ENCODE measurements at regions not wholly inside any gene's neighbourhood (a gene's known extent, or its start where the extent isn't known, plus 50 kb on each side); places are given as distances from the start of the nearest gene placed in this dataset.

DNA sequence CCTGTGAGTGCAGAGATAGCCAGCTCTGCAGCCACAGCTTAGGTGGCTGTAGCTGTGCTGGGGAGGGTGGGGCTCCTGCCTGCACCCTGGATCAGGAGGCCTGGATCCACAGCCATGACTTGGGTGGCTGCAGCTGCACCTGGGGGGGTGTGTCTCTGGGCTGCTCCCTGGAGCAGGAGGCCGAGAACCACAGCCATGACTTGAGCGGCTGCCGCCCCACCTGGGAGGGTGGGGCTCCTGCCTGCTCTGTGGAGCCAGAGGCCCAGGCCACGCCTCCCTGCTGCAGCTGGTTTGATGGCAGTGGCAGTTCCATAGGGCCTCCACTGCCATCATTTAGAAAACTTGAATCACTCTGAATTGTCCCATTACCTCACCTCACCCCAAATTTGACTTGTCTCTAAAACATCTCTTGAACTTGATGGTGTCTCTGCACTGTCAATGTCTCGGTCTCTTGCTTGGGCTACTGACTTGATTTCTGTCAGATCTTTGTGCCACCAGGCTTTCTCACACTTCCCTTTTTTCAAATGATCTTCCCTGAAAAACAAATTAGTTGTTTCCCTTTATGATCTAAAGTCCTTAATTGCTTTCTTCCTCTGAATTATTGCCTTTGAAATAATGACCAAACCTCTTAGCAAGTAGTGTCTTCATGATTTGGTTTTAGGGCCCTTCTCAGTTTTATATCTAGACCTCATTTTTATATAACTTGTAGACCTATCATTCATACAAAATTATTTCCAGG lies 313.2 kb upstream of the MME start:
- no peak for DNase-seq (ENCODE audit: low read depth, low spot score)

DNA sequence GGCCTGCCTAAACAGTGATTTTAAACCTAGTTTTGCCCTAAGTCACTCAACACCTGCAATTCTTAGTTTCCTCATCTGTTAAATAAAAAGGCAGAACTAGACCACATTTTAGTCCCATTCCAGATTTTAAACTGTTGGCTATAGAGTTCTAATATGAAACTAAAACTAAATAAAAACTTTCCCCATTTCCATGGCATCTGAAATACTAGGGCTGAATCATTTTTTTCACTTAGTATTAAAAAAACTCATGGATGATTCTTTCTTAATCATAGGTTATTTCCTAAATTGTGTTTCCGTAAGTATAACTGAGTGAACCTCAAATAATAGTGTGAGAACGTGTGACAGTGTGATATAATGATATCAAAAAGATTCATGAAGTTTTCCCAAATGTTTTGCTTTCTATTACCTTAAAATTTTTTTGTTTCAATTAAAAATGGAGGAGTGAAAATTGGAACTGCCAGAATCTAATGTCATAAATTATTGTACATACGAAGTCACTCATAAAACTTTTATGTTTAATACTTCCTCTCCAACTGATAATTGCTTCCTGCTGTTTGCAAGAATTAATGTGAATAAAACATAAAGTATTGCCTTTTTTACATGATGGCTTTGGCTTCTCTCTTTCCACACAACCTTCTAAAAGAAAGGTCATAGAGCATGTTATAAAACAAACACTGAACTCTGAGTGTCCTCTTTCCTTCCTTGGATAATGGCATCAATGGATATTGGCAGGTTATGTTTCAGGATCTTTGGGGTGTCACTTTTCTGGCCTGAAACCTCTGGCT lies 315.1 kb upstream of the MME start:
- no peak for DNase-seq (ENCODE audit: low read depth, low spot score)

DNA sequence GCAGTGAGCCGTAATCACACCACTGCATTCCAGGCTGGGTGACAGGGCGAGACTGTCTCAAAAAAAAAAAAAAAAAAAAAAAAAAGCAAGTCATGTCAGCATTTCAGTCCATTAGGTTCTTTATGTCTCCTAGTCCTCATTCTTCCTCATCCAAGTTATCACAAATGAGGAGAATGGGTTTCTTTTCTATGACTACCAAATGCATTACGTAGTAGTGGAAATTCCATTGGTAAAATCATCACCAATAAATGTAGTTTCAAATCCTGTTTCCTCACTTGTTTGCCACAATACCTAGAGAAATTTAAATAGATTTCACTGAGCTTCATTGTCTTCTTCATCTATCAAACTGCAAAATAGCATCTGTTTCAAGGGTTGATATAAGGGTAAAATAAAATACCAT lies 317.6 kb upstream of the MME start:
- DNase-seq (ENCODE audit: low read depth, low spot score) = no peak

DNA sequence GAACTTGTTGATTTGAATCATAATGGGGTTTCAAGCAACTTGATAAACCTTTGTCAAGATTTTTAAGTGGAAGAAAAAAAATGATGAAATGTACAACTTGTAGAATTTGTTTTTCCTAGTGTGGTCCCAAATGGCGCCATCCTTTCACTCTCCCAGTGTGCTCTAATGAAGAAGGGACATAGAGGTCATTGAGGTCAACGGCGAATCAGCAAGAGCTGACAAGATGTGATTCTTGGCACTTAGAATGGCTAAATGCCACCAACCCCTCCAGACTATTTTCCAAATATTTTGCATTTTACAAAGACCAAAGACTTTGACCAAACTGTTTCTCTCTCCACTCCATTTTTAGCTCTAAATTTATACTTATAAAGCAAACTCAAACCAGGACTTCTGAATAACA lies 320.2 kb upstream of the MME start:
- no peak for DNase-seq (ENCODE audit: low read depth, low spot score)

DNA sequence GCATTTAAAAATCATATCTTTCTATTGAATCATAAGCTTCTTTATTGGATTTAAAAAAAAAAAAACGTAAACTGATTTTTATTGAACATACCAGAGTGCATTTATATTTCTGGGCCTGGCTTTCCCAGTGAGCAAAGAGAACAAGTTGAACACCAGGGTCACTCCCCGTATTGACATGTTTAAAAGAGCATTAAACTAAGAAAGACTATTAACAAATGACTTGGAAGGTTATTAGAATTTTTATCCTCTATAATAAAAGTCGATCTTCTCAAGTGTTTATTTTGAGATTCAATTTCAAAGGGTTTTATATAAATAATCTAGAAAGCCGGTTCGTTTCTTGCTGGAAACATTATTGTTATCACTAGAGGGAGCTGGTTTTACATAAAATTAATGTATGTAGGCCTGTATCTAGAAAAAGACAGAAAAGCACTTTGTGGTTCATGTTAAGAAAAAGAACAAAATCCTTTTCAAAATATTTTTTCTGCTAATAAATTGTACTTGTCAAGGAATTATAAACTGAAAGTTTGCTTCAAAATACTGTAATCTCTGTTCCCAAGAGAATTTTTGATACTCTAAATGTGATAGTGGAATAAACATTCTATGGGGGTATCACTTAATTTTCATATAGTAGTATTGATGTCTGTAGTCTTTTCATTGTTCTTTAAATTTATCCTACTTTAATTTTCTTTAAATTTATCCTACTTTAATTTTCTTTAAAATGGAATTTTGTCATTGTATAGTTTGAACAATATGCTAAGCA lies 321.8 kb upstream of the MME start:
- no peak for DNase-seq (ENCODE audit: low read depth, low spot score)

DNA sequence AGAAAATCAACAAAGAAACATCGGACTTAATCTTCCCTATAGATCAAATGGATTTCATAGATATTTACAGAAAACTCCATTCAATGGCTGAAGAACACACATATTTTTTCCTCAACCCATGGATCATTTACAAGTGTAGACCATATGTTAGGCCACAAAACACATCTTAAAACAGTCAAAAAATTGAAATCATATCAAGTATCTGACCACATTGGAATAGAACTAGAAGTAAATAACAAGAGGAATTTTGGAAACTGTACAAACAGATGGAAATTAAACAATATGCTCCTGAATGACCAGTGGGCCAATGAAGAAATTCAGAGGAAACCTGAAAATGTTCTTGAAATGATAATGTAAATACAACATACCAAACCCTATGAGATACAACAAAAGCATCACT lies 323.1 kb upstream of the GPR149 start:
- DNase-seq (ENCODE audit: low read depth, low spot score) = no peak

DNA sequence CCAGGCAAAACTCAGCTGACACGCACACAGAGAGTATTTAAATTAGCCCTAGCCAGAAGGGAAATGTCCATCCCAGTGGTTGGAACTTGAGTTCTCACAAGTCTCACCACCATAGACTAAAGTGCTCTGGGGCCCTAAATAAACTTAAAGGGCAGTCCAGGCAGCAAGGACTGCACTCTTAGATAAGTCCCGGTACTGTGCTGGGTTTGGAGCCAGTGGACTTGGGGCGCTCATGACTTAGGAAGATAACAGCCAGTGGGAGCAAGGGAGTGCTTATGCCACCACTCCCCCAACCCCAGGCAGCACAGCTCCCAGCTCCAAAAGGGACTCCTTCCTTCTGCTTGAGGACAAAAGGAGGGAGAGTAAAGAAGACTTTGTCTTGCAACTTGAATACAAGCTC lies 319.5 kb upstream of the GPR149 start:
- no peak for DNase-seq (ENCODE audit: low read depth, low spot score)

DNA sequence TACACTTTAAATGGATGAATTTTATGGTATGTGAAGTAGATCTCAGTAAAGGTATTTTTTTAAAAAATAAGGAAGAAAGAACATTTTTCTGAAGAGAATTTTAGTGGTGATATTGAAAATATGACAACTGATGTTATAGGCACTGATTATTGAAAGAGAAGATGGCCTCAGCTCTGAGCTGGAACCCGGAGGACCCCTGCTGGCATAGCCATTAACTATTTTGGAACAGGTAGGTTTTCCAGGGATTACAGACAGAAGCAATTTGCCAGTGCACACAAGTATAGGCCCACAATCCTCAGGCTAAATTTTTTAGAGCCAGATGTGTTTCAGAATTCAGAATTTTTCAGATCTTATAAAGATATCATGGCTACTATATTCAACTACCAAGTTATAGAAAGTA lies 315.9 kb upstream of the GPR149 start:
- no peak for DNase-seq (ENCODE audit: low read depth, low spot score)

DNA sequence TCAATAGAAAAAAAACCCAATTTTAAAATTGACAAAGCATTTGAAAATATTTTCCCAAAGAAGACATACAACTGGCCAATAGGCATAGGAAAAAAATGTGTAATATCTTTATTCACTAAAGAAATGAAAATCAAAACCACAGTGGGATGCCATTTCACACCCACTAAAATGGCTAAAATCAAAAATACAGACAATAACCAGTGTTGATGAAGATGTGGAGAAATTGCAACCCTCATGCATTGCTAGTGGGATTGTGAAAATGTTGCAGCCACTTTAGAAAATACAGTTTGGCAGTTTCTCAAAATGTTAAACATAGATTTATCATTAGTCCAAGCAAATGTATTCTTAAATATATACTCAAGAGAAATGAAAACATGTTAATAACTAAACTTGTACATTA lies 315.1 kb upstream of the GPR149 start:
- no peak for DNase-seq (ENCODE audit: low read depth, low spot score)

DNA sequence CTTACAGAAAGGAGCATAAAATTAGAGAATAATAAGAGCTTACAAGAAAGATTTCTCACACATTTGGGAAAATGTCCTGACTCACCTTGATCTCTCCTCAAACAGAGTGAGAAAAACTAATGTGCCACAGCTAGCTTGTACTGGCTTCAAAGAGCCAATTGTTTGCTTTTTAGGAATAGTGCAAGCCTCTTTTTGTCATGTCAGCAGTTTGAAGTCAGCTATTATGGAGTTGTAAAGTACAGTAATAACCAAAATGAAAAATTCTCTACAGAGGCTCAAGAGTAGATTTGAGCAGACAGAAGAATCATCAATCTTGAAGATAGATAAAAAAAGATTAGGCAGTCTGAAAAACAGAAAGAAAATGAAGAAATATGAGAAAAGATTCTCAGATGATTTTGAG lies 313.4 kb upstream of the GPR149 start:
- DNase-seq (ENCODE audit: low read depth, low spot score) = no peak

DNA sequence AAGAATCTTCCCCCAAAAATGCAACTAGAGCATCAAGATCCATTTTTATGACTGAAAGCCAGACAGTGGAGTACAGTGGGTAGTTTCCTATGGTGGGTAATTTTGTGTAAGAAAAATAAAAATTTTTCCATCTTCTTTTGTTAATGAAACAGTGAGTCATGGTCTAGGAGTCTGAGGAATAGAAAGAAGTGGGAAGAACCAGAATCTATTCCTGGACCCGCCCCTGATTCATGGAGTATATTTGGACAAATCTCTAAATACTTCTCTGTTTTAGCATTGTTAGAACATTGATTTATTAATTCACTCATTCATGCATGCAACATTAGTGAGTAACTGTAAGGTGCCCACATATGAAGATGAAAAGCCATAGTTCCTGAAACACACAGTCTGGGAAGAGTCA lies 304.5 kb upstream of the GPR149 start:
- DNase-seq (ENCODE audit: low read depth, low spot score) = no peak

DNA sequence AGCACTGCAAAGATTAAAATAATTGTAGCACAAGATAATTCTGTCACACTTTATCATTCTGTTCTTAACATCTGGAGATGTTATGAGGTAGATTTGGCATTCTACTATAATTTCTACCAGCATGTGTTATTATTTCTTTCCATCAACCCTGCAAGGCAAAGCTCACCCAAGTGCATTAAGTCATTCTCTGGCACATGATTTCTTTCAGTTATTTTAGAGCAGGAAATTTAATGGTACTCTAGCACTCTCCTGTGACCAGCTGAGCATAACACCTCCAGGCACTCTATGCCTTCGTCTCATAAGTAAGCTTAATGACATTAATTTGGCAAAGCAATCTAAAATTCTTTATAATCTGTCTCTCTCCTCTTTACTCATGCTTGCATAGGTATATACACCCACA lies 300.2 kb upstream of the GPR149 start:
- no peak for DNase-seq (ENCODE audit: low read depth, low spot score)

DNA sequence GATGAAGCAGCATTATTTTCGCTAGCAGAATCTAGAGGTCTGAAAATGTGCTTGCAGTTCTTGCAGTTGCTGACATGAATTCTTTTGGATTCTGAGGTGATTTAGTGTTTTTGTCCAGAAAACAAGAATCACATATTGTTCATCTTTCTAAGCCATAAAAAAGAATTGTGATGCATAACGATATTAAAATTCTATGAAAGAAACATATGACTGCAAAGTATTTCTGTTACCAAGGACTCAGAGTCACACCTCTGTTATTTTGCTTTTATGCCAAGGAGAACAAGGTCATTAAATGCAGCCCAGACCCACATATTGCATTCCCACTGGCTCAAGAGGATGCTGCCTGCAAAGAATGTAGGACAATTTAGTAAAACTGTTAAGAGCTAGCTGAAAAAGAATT lies 299.8 kb upstream of the GPR149 start:
- DNase-seq (ENCODE audit: low read depth, low spot score) = no peak

DNA sequence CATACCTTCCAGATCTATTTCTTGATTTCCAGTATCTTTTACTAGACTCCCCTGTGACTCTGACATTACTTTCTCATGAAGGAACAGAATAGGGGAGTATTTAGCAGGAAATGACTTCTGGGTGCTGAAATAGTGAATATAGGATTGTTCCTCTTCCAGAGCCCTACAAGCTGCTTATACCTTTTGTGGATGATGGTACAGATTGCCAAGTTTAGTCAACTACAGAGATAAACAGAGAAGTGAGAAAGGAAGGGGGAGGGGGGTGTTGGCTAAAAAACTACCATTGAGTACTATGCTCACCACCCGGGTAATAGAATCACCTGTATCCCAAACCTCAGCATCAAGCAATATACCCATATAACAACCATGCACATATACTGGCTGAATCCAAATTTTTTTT lies 298.3 kb upstream of the GPR149 start:
- DNase-seq (ENCODE audit: low read depth, low spot score) = no peak

DNA sequence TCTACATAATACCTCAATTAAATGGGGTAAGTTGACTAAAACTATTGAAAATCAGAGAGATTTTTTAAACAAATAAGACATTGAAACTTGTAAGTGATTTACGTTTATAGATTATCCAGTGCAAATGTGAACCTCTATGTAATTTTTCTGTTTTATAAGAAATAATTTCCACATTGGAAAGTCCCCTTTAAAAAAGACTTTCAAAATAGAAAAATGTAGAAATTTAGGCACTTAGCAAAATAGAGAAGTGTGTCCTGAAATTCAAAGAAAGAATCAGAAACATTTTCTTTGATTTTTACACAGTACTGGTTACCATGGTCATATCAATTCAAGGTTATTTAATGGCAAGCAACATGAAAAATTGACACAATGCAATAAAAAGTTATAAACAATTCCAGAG lies 290.9 kb upstream of the GPR149 start:
- no peak for DNase-seq (ENCODE audit: low read depth, low spot score)

DNA sequence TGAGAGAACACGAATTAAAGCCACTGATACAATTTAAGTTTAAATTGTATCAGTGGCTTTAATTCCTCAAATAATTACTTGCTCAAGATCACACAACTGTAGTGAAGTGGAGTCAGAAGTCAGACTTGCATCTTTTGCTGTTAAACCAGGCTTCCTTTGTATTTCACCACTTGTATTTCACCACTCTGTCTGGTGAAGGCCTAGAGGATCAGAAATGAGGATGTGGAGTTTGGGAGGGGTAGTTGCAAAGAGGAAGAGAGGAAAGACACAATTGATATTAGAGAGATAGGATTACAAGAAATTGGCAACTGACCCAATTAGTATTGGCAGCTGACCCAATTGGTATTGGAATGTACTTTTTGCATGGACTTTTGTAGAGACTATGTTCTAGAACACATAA lies 288.1 kb upstream of the GPR149 start:
- DNase-seq (ENCODE audit: low read depth, low spot score) = no peak

DNA sequence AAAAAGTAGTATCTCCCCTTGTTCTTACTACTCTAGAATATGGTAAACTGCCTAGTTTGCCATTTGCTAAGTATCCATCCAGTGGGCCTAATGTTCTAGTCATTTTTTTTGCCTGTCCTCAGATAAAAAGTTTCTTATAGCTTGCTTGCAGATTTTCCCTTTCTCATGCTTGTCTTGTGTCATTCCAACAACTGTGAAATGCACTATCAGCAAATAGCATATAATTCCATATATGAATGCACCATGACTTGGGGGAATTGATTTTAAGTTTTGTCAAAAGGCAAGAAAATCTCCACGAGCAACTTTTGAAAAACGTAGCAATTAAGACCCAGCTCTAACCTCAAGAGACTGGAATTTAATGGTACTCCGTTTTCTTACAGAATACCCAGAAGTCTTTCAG lies 286.2 kb upstream of the GPR149 start:
- DNase-seq (ENCODE audit: low read depth, low spot score) = no peak

DNA sequence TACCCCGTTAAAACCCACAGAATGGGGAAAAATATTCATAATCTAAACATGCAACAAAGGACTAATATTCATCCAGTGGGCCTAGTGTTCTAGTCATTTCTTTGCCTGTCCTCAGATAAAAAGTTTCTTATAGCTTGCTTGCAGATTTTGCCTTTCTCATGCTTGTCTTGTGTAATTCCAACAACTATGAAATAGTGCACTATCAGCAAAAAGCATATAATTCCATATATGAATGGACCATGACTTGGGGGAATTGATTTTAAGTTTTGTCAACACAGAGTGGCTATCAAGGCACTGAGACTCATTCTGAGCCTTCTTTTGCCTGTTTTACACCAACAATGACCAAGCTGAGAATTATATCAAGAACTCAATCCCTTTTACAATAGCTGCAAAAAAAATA lies 278.6 kb upstream of the GPR149 start:
- DNase-seq (ENCODE audit: low read depth, low spot score) = no peak

DNA sequence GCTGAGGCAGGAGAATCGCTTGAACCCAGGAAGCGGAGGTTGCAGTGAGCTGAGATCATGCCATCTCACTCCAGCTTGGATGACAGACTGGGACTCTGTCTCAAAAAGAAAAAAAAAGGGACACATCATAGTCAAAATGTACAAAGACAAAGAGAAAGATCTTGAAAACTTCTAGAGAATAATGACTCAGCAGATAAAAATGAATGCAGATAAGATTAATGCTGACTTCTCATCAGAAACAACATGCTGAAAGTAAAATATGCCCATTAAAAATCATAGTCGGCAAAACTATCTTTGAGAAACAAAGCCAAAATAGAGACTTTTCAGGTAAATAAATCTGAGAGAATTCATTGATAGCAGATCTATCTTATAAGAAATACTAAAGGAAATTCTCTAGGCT lies 271.1 kb upstream of the GPR149 start:
- no peak for DNase-seq (ENCODE audit: low read depth, low spot score)

DNA sequence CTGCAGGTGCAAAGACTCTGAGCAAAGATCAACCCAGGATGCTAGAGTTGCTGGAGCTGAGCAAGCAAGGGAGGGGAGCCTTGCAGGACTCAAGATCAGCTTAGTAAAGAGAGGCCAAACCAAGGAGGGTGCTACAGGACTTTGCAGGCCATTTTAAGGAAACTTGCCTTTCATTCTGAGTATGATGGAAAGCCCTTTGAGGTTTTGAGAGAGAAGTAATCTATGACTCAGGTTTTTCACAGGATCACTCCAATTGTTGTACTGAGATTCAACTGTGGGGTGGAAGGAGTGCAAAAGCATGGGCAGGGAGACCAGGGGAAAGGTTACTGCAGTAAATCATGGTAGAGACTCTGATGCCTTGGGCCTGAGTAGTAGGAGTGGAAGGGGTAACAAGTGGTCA lies 260.4 kb upstream of the GPR149 start:
- DNase-seq (ENCODE audit: low read depth, low spot score) = no peak

DNA sequence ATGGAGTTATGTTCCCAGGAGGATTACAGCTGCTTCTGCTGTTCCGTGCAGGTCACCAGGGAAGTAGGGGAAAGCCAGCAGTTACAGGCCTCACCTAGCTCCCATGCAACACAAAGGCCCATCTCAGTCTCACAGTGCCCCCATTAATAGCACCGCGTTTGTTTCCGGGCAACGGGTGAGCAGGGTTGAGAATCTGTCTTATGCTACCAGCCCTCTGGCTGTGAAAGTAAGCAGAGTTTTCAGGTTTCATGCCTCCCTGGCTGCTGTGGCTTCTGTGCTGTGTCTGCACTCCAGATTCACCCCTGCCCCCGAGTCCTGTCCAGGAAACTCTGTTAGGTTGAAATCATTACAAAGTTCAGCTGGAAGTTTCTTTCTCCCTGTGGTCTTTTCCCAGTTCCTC lies 254.4 kb upstream of the GPR149 start:
- DNase-seq (ENCODE audit: low read depth, low spot score) = no peak

DNA sequence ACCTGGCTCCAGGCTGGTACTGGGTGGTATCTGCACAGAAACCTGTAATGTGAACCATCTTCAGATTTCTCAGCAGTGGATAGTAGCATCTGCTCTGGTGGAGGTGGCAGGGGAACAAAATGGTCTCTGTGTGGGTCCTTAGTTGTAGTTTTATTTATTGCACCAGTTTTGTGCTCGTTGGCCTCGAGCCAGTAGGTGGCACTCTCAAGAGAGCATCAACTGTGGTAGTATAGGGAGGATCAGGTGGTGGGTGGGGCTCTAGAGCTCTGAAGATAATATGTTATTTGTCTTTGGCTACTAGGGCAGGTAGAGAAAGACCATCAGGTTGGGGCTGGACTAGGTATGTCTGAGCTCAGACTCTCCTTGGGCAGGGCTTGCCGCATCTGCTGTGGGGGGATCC lies 254.0 kb upstream of the GPR149 start:
- DNase-seq (ENCODE audit: low read depth, low spot score) = no peak
